OCI-LY3 (cell line): ENCODE measurements at regions not wholly inside any gene's neighbourhood (a gene's known extent, or its start where the extent isn't known, plus 50 kb on each side); places are given as distances from the start of the nearest gene placed in this dataset.

Experiments
- EZH2phosphoT487 ChIP-seq: fragments of 200-600 bp; shearing (Covaris generic); IDR thresholded peaks from 2 replicates; pipeline ENCODE4 v1.6.1; 2018; ENCODE audit warnings: antibody characterized with exemption, mixed run types, low read depth
- TF ChIP-seq, protein P1 (sequence below): fragments of 200-600, 300-600 bp; sonication (generic); IDR thresholded peaks from 2 replicates; pipeline ENCODE4 v1.5.1; 2014; ENCODE audit warnings: antibody characterized with exemption, low read length, low read depth

DNA sequence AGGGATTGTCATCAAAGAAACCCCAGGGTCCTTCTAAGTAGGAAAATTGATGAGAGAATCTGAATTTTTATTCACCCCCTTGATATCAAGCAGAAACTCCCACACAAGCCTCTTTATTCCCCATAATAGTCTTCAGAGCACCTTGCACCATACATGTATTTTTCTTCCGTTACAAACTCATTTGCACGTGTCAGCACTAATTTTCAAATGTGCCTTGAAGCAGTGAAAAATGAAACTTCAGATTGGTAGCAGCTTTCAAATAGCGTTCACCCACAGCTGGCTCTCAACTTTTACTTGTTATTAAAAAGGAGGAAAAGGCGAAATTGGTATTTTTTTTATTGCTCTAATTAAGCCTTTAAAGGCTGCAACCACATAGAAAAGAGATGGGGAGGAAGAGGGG lies 343.0 kb upstream of the TENM4 start:
- TF ChIP-seq, protein P1, sequence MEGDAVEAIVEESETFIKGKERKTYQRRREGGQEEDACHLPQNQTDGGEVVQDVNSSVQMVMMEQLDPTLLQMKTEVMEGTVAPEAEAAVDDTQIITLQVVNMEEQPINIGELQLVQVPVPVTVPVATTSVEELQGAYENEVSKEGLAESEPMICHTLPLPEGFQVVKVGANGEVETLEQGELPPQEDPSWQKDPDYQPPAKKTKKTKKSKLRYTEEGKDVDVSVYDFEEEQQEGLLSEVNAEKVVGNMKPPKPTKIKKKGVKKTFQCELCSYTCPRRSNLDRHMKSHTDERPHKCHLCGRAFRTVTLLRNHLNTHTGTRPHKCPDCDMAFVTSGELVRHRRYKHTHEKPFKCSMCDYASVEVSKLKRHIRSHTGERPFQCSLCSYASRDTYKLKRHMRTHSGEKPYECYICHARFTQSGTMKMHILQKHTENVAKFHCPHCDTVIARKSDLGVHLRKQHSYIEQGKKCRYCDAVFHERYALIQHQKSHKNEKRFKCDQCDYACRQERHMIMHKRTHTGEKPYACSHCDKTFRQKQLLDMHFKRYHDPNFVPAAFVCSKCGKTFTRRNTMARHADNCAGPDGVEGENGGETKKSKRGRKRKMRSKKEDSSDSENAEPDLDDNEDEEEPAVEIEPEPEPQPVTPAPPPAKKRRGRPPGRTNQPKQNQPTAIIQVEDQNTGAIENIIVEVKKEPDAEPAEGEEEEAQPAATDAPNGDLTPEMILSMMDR, result no peak
- no peak for TF ChIP-seq EZH2phosphoT487
